Putamen (tissue), 1 donor: ENCODE measurements at regions not wholly inside any gene's neighbourhood (a gene's known extent, or its start where the extent isn't known, plus 50 kb on each side); places are given as distances from the start of the nearest gene placed in this dataset.

Experiments used
- DNase-seq: peaks from one replicate; pipeline ENCODE4 v3.0.0-alpha.2; 2016; ENCODE audit warnings: low spot score

DNA sequence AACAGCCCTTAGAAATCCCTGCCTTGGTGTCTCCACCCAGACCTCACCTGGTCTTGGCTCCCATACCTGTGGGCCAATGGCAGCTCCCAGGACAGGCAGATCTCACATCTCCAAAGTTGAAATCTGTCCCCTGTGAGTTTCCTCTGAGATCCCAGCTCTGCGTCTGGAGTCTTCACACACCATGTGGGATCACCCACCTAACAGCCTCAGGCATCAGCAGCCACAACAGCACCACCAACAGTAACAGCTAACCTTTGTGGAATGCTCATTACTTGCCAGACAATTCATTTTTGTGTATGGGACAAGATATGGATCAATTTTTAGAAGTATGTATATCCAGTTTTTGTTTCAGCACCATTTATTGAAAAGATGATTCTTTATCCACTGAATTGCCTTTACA, 523.2 kb downstream of the MATN1 start:
- DNase-seq: no peak

DNA sequence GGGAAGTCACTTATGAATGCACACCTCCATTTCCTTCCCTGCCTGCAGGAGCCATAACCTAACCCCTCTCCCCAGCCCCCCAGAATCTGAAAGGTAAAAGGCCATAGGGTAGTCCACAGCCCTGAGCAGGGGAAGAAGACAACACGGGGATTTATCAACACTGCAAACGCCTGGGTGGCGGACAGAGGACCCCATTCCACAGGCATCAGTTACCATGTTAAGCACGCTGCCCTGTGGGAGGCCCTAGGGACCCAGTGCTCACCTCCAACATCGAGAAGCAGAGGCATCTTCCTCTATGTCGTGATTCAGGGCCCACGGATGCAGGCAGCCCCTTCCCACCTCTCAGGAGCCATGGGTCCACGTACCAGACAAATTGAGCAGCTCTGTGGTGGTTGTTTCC, 523.8 kb downstream of the MATN1 start:
- DNase-seq: no peak

DNA sequence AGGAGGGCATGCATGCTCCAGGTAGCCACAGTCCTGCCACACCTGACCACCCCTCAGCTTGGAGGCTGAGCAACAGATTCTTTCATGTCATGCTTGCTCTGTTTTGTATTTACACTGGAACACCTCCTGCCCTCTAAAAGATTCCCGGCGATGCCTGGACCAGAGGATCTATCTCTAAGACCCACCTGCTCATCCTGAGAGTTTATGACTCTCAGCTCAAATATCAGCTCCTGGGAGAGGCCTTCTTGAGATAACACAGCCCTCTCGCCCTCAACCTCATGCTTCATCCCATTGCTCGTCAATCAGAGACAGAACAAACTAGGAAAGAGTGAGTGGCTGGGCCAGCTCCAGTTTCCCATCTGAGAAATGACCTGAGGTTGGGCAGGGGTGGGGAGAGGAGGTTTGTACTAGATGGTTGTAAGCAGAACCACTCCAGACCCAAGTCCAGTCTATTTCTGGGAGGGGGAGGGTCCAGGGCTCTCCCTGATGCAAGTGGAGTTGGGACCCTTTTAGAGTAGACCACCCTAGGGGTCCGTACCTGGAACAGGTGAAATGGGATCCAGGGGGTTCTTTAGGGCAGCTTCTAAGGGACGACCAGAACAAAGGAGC, 524.5 kb downstream of the MATN1 start:
- no peak for DNase-seq

DNA sequence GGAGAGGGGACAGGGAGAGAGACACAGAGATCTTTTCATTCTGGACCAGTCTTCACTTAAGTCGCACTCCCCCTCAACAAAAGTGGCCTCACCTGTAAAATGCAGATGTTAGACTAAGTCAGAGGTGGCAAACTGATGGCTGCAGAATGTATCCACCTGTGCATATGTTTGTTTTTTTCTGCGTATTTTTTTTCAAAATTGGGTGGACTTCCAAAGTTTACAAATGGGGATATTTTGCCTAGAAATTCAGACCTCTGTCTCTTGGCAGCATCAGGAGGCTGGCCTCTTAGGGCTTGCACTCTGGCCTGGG, 525.0 kb downstream of the MATN1 start:
- DNase-seq: no peak

DNA sequence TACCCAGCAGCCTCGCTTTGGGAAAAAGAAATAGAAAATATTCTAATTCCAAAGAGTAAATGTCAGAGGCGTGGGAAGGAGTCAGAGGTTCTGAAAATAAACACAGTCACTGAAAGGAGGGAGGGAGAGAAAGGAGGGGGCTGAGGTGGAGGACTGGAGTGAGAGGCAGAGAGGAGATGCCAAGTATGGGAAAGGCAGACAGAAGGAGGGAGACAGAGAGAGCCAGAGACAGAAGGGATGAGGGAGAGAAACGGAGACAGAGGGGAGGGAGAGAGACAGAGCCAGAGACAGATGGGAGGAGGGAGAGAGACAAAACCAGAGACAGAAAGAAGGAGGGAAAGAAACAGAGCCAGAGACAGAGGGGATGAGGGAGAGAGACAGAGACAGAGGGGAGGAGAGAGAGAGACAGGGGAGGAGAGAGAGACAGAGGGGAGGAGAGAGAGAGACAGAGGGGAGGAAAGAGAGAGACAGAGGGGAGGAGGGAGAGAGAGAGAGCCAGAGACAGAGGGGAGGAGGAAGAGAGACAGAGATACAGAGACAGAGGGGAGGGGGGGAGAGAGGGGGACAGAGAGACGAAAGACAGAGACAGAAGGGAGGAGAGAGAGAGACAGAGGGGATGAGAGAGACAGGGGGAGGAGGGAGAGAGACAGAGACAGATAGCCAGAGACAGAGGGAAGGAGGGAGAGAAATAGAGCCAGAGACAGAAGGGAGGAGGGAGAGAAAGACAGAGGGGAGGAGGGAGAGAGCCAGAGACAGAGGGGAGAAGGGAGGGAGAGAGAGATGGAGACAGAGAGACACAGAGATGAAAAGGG, 525.5 kb downstream of the MATN1 start:
- DNase-seq: no peak

DNA sequence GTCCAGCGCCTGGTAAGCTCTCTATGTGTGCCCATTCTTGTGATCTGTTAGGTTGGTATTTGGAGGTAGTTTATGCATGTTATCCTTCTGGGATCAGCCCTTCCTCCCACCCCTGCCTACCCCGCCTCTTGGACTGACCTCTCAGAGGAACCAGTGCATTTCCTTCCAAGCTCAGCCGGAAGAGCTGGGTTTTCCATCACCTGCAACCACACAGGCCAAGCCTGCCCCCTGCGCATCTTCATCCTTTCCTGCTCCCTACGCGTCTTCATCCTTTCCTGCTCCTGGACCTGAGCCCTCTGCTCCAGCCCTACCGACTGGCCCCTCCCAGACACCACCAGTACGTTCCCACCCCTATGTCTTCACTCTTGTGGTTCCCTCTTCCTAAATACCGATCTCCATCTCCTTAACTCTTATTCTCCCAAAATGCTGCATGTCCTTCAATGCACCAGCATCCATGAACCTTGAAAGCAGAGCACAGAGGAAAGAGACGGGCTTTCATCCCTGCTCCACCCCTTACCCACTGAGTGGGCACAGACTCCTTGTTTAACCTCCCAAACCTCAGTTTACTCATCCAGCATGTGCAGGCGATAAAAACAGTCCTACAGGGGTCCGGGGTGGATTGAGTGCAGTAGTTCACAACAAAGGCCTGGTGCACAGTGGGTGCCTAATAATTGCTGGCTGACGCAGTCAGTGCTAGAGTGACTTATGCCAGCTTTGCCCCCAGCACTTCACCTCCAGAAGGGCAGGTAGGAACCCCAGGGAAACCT, 526.3 kb downstream of the MATN1 start:
- DNase-seq: no peak

DNA sequence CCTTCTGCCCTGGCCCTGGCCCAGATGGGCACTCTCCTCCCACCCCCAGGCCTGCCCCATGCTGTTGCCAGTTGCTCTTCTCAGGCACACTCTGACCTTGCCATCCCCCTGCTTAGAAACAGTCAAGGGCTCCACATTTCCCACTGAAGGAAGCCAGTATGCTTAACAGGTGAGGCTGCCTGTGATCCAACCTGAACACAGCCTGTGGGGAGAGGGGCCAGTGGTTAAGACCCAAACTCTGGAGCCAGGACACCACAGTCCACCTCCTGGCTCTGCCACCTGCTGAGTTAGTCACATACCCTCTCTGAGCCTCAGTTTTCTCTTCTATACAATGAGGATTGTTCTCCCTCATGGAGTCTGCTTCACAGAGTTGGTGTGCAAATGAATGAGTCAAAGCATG, 526.9 kb downstream of the MATN1 start:
- DNase-seq: no peak

DNA sequence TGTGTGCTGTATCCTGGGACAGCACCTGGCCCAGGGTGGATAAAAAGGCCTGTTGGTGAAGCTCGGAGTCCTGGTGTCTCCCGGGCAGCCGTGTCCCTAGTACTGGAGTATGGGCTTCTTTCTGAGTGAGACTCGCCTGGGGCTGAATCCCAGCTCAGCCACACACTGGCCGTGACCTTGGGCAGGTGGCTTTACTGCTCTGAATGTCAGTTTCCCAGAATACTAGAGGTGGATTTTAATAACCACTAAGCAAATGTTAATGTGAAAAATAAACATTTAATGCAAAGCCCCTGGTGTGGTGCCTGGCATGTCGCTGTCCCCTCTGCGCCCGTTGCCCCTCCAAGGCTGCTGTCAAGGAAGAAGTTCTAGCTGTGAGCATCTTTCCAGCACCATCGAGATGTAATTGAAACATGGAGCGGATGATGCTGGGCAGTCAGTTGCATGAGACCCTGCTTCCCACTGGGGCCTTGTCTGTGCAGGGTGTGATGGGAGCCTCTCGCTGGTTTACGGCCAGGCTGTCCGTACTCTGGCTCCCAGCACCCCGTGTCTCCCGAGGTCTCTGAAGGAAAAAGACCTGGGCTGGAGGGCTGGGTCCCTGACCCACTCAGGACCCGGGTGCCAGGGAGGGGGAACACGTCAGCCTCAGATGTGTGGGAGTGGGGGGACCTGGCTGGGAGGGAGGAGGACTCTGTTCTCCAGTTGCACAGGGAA, 527.8 kb downstream of the MATN1 start:
- no peak for DNase-seq

DNA sequence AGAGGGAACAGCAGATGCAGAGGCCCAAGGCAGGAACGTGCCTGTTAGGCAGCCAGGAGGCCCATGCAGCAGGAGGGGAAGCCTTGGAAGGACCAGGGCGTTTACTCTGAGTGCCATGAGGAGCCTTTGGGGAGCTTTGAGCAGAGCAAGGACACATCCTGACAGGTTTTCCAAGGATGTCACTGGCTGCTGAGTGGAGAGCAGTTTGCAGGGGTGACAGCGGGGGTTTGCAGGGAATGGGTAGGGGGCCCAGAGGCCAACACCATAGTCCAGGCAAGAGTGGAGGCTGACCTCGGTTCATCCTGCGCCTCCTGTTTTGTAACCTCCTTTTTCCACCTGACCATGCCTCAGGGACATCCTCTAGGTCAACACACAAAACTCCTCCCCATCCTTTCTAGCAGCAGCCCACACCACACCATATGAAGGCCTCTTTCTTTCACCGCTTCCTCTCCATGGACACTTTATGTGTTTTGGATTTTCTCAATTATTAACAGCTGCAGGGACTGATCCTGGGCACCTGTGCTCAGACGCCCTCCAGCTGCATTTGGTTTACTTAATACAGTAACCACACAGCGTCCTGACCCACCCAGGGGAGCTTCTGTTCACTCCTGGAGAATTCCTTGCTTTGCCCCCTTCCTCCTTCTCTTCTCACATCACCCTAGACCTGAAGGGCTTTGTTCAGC, 528.5 kb downstream of the MATN1 start:
- no peak for DNase-seq

DNA sequence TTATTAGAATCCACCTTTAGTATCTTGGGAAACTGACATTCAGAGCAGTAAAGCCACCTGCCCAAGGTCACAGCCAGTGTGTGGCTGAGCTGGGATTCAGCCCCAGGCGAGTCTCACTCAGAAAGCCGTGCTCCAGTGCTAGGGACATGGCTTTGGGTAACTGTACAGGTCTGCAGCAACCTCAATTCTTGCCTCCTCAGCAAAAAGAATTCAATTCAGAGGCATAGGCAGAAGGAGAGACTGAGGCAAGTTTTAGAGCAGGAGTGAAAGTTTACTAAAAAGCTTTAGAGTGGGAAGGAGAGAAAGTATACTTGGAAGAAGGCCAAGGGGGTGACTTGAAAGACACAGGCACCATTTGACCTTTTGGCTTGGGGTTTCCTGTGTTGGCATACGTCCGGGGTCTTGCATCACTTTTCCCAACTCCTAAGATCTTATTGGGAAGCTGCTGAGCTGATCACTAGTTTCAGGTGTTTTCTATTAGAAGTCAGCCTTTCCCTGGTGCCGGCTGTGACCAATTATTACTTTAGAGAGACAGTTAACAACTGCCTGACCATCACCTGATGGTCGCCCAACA, 529.3 kb downstream of the MATN1 start:
- DNase-seq: no peak

DNA sequence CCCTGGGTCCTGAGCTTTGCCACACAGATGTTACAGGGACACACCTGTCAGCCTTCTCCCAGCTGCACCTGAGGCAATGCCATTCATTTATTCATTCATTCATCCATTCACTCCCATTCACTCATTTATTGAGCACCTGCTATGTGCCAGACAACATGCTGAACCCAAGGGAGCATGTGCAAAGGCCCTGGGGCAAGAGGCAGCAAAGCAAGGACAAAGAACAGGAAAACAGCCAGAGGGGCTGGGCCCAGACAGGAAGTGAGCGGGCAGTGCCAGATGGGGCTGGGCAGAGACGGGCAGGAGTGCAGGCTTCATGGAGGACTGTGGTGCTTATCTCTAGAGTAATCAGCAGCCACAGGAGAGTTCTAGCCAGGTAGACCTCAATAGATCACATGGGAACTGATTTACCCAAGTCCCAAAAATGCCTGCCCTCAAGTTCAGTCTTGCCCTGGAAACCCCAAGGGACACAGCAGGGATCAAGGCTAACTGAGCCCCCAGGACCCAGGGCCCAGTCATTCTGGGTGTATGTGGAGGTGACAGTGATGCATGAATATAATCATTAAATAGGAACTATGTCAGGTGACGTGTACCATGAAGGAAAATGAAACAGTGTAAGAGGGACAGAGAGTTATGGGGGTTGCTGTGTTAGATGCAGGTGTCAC, 530.3 kb downstream of the MATN1 start:
- DNase-seq: no peak

DNA sequence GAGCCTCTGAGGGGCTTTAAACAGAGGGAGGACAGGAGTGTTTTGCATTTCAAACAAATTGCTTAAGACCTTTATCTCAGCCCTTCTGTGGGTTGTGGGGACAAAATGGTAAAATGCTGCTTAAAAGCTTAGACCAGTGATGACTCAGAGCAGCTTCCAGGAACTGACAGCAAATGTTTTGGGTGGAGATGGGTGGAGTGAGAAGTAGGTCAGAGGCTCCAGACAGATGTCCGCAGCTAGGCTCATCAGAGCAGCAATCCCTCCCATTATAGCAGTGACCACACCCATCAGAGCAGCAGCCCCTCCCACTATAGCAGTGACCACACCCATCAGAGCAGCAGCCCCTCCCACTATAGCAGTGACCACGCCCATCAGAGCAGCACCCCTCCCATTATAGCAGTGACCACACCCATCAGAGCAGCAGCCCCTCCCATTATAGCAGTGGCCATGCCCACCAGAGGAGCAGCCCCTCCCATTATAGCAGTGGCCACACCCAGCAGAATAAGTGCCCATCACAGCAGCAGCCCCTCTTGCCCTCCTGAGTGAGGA, 532.2 kb downstream of the MATN1 start:
- no peak for DNase-seq

DNA sequence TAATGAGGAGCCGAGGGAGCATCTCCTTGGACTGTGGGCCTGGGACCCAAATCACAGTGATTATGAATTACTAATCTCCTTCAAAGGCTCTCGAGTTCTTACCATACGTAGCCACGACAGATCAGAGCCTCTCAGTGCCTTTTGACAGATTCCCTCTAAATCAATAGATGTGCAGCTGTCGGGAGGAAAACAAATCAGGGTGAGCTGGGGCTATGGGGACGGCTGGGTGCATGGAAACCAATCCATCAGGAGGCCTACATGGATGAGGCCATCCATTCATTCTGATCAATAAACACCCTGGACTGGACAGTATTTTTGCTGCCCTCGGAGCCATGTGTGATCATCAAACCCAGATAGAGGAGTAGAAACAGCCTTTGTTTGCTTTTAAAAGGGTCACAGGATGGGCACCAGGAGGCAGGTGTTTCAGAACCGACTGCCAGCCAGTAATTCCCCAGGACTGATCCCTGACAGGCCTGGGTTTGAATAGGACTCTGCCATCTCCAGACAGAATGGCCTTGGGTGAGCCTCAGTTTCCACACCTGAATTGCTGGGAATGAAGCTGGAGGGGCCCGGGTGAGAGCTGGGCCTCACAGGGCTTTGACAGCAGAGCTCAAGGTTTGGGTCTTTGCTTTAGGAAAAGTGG, 532.8 kb downstream of the MATN1 start:
- DNase-seq: no peak

DNA sequence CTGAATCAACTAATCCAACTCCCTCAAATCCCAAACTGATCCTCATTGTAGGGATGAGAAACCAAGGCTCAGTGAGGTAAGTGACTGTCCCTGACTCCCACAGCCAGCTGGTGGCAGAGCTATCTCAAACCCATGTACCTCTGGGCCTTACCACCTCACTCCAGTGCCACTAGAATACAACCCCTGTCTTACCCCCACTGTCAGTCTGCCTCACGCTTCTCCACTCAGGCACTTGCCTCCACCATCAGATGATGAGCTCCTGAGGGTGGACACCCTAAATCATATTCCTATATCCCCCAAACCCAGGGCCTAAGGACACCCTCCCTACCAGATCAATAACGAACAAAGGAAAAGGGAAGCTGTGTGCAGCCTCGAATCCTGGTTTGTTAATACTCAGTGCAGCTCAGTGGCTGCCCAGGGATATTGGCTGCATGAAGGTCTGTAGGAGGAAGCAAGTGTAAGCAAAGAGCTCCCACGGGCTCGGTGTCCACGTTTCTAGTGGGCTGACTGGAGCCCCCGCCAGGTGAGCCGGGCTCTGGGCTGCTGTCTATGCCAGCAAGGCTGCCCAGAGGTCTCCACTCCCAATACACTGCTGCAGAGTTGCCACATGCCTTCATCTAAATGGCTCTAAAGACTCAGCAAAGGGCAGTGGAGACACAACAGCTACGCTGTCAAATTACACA, 533.4 kb downstream of the MATN1 start:
- DNase-seq: no peak

DNA sequence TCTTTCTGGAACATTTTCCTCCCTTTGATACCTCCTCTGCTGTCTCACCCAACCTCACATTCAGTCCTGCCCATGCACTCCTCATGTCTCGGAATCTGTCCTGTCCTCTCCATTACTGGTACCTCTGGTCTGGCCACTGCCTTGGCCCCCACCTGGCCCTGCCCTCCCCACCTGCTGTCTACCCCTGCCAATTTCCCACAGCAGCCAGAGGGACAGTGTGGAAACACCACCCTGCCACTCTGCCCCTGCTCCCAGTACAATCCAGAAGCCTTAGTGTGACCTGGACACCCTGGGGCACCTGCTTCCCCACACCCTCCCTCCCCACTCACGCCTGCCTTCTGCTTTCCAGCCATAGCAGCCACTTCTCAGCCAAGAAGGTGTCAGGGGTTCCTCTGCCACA, 534.4 kb downstream of the MATN1 start:
- no peak for DNase-seq

DNA sequence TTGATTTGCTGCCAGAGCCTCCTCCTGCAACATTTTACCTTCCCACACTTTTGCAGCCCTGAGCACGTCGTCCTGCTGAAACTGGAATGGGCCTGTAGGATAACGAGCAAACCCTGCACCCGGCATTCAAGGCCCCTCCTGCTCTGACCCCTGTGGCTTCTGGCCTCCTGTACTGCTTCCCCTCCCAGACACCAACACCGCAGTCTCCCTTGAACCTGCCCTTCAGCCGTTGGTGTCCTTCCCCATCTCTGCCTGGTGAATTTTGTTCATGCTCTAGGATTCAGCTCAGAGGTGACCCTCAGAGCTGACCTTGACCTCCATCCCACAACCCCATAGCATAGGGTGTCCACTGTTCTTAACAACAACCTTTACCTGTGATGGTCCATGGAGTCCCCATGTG, 535.1 kb downstream of the MATN1 start:
- no peak for DNase-seq

DNA sequence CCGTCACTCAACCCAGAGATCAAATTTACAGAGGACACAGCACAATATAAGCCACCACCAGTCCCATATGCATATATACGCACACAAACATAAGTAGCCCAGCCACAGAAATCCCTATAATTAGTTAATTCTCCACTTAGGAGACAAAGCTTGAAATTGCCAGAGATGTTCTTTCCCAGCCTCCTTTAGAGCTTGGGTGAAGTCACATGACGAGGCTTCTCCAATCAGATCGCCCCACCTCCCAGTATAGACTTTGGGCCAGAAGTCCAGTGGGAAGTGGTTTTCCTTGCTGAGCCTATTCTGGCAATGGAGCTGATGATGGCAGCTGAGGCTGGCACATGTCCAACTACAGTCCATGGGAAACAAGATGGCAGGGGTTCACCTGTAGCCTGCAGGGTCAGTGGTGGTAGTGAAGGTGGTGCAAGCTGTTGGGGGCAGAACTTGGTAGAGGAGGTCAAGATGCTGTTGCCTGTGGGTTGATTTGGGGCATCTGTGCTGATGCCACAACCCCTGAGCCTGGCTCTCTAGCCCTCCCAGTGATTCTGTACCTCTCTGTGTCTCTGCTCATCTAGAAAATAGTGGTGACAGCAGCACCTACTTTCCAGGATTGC, 535.9 kb downstream of the MATN1 start:
- DNase-seq: no peak

DNA sequence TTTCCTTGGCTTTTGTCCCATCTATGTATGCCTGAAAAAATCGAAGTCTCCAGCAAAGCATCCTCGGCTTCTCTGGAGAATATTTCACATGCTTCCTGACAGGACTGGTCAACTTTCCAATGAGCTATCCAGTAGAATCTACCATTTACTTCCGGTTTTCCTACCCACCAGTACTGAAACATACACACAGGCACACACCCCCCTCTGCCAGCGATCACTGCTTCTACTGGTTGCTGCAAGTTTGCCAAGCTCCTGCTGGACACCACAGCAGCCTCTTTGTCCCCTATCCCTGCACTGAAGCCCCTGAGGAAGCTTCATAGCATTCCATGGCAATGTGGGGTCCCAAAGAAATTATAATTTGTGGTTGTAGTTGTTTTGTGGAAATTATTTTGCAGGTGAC, 536.8 kb downstream of the MATN1 start:
- DNase-seq: no peak

DNA sequence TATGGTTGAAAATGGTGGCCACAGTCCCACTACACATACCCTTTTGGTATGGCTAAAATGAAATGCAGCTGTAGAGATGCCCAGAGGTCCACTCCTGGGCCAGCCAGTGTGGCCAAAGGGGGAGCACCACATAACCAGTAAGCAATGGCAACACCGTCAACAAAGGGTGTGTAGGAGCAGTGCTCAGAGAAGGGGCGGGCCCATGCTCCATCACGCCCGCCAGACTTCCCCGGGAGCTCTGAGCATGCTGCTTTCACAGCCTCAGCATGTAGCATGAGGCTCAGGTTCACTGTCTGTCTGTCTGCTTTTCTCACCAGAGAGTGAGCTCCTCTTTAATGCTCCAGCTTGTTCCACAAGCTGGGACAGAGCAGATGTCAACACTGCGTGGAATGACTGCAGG, 537.6 kb downstream of the MATN1 start:
- DNase-seq: no peak
